NCI-H774 (cell line): ENCODE measurements at regions not wholly inside any gene's neighbourhood (a gene's known extent, or its start where the extent isn't known, plus 50 kb on each side); places are given as distances from the start of the nearest gene placed in this dataset.
A peak's percentile ranks its signal among the peaks of the same experiment; 100 is the strongest.

Experiments used
- DNase-seq: peaks from one replicate; lab custom pipeline; 2025; lab: John Stamatoyannopoulos, UW

DNA sequence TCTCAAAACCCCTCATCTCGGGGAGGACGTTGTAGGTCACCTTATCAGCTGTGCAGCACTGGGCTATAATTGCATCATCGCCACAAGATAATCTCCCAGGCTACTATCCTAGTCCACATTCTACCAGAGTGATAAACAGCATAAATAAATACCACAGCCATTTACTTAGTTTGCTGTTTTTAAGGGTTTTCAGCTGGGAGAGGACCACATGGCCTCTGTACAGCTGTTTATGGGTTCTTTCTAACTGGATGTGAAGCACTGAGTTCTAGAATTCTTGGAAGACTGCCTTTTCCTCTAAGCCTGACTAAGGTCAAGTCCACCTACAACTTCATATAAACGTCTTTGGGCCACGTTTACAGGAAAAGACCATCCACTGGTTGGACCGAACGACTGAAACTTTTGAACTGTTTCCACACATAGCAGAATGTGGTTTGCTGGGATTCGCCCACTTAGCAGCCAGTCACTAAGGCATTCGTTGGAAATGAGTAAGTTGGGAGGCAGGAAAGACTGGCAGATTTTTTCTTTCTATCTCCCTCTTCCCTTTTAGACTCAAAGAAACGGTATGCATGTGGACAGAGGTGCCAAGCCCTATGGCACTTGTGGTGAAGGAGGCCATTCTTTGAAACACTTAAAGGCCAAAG is 752.5 kb upstream of the SGCG start:
- DNase-seq = no peak

- no peak for DNase-seq
Measured at GRCh38 chr13:22432690-22433089, 748.1 kb upstream of the SGCG start.

- DNase-seq = no peak
Measured at GRCh38 chr13:22447132-22447886, 733.5 kb upstream of the SGCG start.

DNA sequence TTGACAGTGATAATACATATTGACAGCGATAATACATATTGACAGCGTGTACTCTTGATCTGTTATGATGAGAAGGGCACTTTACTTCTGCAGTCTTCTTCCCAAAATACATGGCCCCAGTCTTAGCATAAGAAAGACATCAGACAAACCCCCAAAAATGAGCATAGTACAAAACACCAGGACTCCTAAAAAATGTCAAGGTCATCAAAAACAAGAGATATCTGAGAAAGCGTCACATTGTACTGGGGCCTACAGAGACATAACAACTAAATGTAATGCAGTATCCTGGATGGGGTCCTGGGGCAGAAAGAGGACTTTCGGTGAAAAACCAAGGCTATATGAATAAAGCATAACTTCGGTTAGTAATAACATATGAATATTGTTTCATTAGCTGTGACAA is 731.5 kb upstream of the SGCG start:
- no peak for DNase-seq

GRCh38 chr13:22451327-22451741 is 729.4 kb upstream of the SGCG start:
- no peak for DNase-seq

DNA sequence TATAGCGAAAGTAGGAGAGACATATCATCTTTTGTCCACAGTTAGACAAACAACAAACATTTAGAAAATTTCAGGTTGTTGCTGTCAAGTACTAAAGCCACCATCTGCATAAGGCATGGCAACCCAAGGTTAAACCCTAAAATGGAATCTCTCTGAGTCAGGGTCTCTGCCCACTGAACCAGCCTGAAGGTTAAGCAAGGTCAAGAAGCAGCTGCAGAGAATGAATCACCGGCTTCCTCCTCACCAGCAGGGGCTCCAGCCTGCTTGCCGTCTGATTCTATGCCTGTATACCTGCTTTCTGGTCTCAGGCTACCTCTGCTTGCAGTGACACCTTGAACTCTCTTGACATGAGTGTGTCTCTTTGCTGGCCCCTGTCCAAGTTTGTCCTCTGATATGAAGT is 726.2 kb upstream of the SGCG start:
- DNase-seq = no peak

- peak; percentile 0 for DNase-seq
Measured at GRCh38 chr13:22455036-22455435, 725.7 kb upstream of the SGCG start.

DNA sequence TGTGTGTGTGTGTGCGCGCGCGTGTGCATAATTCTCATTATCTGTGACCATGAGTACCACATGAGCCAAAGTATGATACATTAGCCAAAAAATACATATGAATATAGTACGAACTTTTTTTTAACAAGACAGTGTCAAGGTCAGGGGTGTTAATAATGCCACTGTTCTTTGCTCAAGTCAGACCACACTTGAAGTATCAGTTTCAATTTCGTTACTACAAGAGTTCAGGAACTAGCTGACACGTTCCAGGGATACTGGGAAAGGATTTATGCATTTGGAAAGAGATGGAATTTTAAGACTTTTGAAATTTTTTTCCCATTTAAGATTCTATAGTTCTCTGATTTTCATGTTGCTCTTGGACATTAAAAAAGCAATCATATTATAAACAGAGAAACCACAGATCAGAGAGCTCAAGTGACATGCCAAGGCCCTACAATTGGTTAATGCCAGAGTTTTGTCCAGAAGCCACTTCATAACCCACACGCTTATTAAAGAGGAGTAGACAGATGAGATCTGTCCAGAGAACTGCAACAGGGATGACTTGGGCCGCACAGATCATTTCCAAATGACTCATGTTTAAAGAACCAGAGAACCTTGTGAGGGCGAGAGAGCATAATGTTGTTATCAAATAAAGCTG is 718.8 kb upstream of the SGCG start:
- no peak for DNase-seq

GRCh38 chr13:22463089-22463488 is 717.7 kb upstream of the SGCG start:
- DNase-seq = no peak

- no peak for DNase-seq
Measured at GRCh38 chr13:22468045-22468444, 712.7 kb upstream of the SGCG start.

DNA sequence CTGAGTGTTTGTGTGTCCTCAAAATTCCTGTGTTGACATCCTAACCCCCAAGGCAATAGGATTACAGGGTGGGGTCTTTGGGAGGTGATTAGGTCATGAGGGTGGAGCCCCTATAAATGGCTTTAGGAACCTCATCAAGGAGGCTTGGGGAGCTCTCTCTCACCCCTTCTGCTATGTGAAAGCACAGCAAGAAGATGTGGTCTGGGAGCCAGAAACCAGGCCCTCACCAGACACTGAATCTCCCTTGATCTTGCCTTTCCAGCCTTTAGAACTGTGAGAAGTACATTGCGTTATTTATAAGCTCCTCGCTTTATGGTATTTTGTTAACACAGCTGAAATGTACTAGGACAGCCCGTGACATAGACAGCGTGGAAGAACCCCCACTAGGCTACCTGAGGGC is 712.0 kb upstream of the SGCG start:
- no peak for DNase-seq

GRCh38 chr13:22469452-22469851 is 711.3 kb upstream of the SGCG start:
- no peak for DNase-seq

DNA sequence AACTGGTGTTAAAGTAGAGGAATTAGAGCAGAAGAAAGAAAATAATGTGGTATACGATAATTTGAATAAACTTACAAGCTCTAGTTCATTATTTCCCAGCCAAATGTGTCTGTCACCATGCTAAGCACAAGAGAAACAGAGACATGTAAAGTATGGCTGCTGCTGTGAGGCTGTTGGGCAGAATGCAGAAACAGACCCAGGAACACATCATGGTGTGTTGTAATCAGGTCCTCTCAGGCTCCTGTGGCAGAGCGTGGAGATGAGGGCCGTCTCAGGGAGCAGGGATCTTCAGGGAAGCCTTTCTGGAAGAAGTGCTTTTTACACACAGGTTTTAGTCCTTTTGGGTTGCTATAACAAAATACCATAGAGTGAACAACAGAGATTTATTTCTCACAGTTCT is 710.7 kb upstream of the SGCG start:
- DNase-seq = no peak

- DNase-seq = no peak
Measured at GRCh38 chr13:22482496-22483000, 698.2 kb upstream of the SGCG start.

- no peak for DNase-seq
Measured at GRCh38 chr13:22483276-22483675, 697.5 kb upstream of the SGCG start.

DNA sequence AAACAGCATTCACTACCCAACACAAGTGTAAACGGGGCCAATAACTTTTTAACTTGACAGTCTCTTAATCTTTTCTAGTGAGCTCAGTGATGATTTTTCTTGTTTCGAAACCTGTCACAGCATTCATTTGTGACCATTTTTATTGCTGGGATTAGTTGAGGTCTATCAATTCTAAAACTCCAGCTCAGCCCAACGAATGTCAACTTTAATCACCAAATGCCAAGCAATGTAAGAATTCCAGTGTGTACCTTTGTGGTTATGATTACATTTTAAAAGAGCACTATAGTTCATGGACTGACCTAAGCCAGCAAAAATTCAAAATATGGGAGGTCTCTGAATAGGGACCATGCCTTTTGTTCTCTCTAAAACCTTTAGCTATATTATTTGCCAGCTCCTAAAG is 694.3 kb upstream of the SGCG start:
- DNase-seq = no peak

- DNase-seq = no peak
Measured at GRCh38 chr13:22487932-22488331, 692.8 kb upstream of the SGCG start.

GRCh38 chr13:22489771-22490170 is 691.0 kb upstream of the SGCG start:
- no peak for DNase-seq

DNA sequence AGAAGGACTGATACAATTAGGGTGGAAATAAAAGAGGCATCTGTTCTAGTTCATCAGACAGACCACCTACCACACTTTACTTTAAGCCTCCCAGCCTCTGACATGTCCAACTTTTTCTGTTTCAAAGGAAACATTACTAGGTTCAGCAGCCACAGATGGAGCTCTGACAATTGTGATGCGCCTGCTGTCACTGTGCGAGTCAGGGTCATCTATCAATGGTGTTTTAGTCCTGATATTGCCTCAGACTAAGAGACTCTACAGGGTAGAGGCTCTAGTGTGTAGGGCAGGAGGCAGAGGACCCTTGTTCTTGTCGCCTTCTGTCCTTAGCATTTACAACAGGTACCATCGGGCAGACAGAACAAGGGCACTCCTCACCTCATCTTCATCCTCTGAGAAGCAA is 685.0 kb upstream of the SGCG start:
- no peak for DNase-seq

- DNase-seq = no peak
Measured at GRCh38 chr13:22496803-22497508, 683.8 kb upstream of the SGCG start.

- DNase-seq = no peak
Measured at GRCh38 chr13:22497991-22498780, 682.6 kb upstream of the SGCG start.

DNA sequence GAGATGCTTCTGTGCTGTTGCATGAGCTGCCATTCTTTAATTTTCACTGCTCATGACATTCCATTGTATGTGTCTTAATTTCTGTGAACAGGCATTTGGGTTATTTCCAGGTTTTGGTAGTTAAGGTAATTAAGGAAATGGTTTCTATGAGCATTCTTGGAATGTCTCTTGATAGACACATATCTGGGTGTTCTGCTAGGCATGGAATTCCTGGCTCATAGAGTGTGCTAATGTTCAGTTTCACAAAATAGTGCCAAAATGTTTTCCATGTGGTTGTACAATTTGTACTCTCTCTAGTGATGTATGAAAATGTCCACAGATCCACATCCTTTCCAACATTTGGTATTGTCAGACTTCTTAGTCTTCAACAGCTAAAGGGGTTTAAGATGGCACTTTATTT is 680.9 kb upstream of the SGCG start:
- no peak for DNase-seq
